Breast epithelium (tissue), 4 donors: ENCODE measurements at regions not wholly inside any gene's neighbourhood (a gene's known extent, or its start where the extent isn't known, plus 50 kb on each side); places are given as distances from the start of the nearest gene placed in this dataset.
A peak's percentile ranks its signal among the peaks of the same experiment; 100 is the strongest.

Experiments
- DNase-seq, 2 donors: peaks; one replicate each; pipeline ENCODE4 v3.0.0-alpha.2; 2019; ENCODE audit warnings: low spot score in 2 of 2
- H3K27ac ChIP-seq, 2 donors: fragments of 200-600 bp; sonication (generic) in 1 of 2; one replicate each; pipeline ENCODE4 v1.5.1; 2016 to 2019; ENCODE audit warnings: mild to moderate bottlenecking in 1 of 2
- H3K27me3 ChIP-seq, 2 donors: fragments of 200-600 bp; sonication (generic) in 1 of 2; one replicate each; pipeline versions ENCODE4 v1.5.1 to v1.6.0; 2017 to 2019; ENCODE audit warnings: control low read depth in 1 of 2, mild to moderate bottlenecking in 1 of 2
- H3K36me3 ChIP-seq: fragments of 200-600 bp; one replicate; pipeline ENCODE4 v1.5.1; 2019
- H3K4me1 ChIP-seq, 2 donors: fragments of 200-600 bp; sonication (generic); one replicate each; pipeline ENCODE4 v1.5.1; 2016 to 2019; ENCODE audit warnings: control low read depth in 1 of 2
- H3K4me3 ChIP-seq, 3 donors: fragments of 200-600 bp; sonication (generic); 1 replicate in 2 of 3; 2 replicates in 1 of 3; pipeline ENCODE4 v1.5.1; 2016 to 2019; ENCODE audit warnings: mild to moderate bottlenecking in 3 of 3, moderate library complexity in 2 of 3
- H3K9me3 ChIP-seq, 2 donors: fragments of 200-600 bp; sonication (generic) in 1 of 2; one replicate each; pipeline ENCODE4 v1.5.1; 2016 to 2019; ENCODE audit warnings: control low read depth in 1 of 2
- POLR2A ChIP-seq: fragments of 450-650 bp; IDR thresholded peaks from one replicate; pipeline ENCODE4 v1.6.1; 2016; ENCODE audit warnings: antibody characterized with exemption, mild to moderate bottlenecking, moderate library complexity
- POLR2AphosphoS5 ChIP-seq, 3 donors: sonication (generic); formaldehyde crosslinking; IDR thresholded peaks; one replicate each; pipeline ENCODE4 v1.6.1; 2017; ENCODE audit warnings: antibody characterized with exemption in 3 of 3
- intact Hi-C: fragments of 100-400 bp; cut with DNase I; formaldehyde crosslinking; loops from one replicate; pipeline ENCODE4 v1.15.1; 2023; ENCODE audit warnings: low total_unique reads
- TF ChIP-seq, protein P1 (sequence below), 3 donors: fragments of 450-650 bp; IDR thresholded peaks; one replicate each; pipeline ENCODE4 v1.5.1; 2016 to 2017; ENCODE audit warnings: antibody characterized with exemption in 3 of 3, mild to moderate bottlenecking in 3 of 3, moderate library complexity in 3 of 3

- H3K4me1 ChIP-seq: peaks cover 0 to 8% of the 10 kb centered on the region in 2 donors
- no peaks in the 10 kb centered on the region for H3K27me3 ChIP-seq
- no peak for DNase-seq
- TF ChIP-seq, protein P1, sequence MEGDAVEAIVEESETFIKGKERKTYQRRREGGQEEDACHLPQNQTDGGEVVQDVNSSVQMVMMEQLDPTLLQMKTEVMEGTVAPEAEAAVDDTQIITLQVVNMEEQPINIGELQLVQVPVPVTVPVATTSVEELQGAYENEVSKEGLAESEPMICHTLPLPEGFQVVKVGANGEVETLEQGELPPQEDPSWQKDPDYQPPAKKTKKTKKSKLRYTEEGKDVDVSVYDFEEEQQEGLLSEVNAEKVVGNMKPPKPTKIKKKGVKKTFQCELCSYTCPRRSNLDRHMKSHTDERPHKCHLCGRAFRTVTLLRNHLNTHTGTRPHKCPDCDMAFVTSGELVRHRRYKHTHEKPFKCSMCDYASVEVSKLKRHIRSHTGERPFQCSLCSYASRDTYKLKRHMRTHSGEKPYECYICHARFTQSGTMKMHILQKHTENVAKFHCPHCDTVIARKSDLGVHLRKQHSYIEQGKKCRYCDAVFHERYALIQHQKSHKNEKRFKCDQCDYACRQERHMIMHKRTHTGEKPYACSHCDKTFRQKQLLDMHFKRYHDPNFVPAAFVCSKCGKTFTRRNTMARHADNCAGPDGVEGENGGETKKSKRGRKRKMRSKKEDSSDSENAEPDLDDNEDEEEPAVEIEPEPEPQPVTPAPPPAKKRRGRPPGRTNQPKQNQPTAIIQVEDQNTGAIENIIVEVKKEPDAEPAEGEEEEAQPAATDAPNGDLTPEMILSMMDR (IDR thresholded peaks at IDR 0.05): no peak
- TF ChIP-seq POLR2A (no peak), POLR2AphosphoS5 (IDR thresholded peaks at IDR 0.05) (no peak)
- no peak overlapping the region for H3K27ac ChIP-seq
- H3K36me3 ChIP-seq: no peaks in the 10 kb centered on the region
- intact Hi-C loops: no loop called here
- H3K4me3 ChIP-seq: no peak overlapping the region
- H3K9me3 ChIP-seq: no peaks in the 10 kb centered on the region
Observed at GRCh38 chr6:19665613-19665909, 171.6 kb upstream of the ID4 start.

- Histone ChIP-seq H3K27ac (no peak overlapping the region), H3K4me3 (no peak overlapping the region)
- intact Hi-C loops: no loop called here
Observed at GRCh38 chr6:19668710-19669109, 168.5 kb upstream of the ID4 start.

GRCh38 chr6:19669206-19669605 lies 168.0 kb upstream of the ID4 start:
- TF ChIP-seq POLR2AphosphoS5 (IDR thresholded peaks at IDR 0.05) (no peak), POLR2A (no peak)
- TF ChIP-seq, protein P1 (IDR thresholded peaks at IDR 0.05): no peak
- Histone ChIP-seq H3K4me3 (no peak overlapping the region), H3K9me3 (no peaks in the 10 kb centered on the region), H3K27me3 (no peaks in the 10 kb centered on the region), H3K27ac (peak overlapping the region in 1 of 2 donors; percentile 64), H3K4me1 (peaks cover 0 to 8% of the 10 kb centered on the region in 2 donors), H3K36me3 (no peaks in the 10 kb centered on the region)
- intact Hi-C loops: no loop called here
- no peak for DNase-seq

More at GRCh38 chr6:19668710-19669109, 168.5 kb upstream of the ID4 start:
- H3K36me3 ChIP-seq: no peaks in the 10 kb centered on the region
- TF ChIP-seq POLR2AphosphoS5 (IDR thresholded peaks at IDR 0.05) (no peak), POLR2A (no peak)
- TF ChIP-seq, protein P1 (IDR thresholded peaks at IDR 0.05): no peak
- no peak for DNase-seq
- H3K27me3 ChIP-seq: no peaks in the 10 kb centered on the region
- H3K4me1 ChIP-seq: peaks cover 0 to 8% of the 10 kb centered on the region in 2 donors
- no peaks in the 10 kb centered on the region for H3K9me3 ChIP-seq

DNA sequence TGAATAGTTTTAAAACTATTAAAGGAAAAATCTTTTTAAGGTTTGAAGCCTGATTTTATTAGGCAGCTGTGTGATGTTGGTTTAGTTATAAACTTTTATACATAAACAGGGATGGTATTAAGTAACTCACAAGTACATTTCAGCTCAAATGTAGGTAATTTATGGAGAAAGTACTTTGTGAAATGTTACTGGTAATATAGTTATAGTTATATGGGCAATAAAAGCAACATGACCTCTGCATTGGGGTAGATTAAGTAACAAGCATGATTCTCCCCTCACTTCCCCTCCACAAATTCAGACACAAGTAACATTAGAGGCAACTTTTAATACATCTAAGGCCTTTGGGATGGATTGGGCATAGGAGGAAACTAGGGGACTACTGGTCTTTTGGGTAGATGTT lies 154.3 kb upstream of the ID4 start:
- Histone ChIP-seq H3K27ac (no peak overlapping the region), H3K36me3 (no peaks in the 10 kb centered on the region), H3K4me3 (no peak overlapping the region), H3K9me3 (no peaks in the 10 kb centered on the region), H3K4me1 (no peaks in the 10 kb centered on the region), H3K27me3 (no peaks in the 10 kb centered on the region)
- intact Hi-C loops: no loop called here
- TF ChIP-seq, protein P1 (IDR thresholded peaks at IDR 0.05): no peak
- no peak for DNase-seq

DNA sequence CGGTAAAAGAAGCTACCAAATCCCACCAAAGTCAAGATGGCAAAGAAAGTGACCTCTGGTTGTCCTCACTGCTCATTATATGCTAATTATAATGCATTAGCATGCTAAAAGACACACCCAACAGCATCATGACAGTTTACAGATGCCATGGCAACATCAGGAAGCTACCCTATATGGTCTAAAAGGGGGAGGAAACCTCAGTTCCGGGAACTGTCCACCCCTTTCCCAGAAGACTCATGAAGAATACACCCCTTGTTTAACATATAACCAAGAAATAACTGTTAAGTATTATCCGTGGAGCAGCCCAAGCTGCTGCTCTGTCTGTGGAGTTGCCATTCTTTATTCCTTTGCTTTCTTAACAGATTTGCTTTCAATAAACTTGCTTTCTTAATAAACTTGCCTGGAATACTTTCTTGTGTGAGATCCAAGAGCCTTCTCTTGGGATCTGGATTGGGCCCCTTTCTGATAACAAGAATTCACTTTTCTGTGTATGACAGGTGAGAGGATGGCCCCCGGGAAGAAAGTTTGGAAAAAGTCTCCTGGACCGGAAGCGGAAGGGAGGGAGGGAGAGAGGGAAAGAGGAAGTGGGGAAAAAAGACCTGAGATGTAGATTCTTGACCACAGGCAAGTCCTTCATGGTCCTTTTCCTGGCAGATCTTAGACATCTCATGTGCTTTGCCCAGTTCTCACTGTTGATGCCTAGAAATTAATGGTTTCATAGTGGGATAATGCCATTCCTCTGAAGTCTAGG lies 146.7 kb upstream of the ID4 start:
- Histone ChIP-seq H3K4me1 (no peaks in the 10 kb centered on the region), H3K27ac (no peak overlapping the region), H3K4me3 (no peak overlapping the region), H3K36me3 (no peaks in the 10 kb centered on the region), H3K27me3 (peaks cover 0 to 5% of the 10 kb centered on the region in 2 donors), H3K9me3 (no peaks in the 10 kb centered on the region)
- intact Hi-C loops: no loop called here
- no peak for DNase-seq
- TF ChIP-seq POLR2AphosphoS5 (IDR thresholded peaks at IDR 0.05): no peak
- TF ChIP-seq, protein P1 (IDR thresholded peaks at IDR 0.05): no peak
- no peak for TF ChIP-seq POLR2A
